Thymus (tissue), 11 donors: ENCODE measurements at regions not wholly inside any gene's neighbourhood (a gene's known extent, or its start where the extent isn't known, plus 50 kb on each side); places are given as distances from the start of the nearest gene placed in this dataset.
"Not testable (repeated sequence)": the region's sequence is repeated elsewhere in the genome, so short reads cannot be mapped to it uniquely, and the experiment has no call there.

Source experiments
- DNase-seq, 9 donors: peaks; one replicate each; pipeline ENCODE4 v3.0.0-alpha.2; 2013; ENCODE audit warnings: low spot score in 9 of 9, low read depth in 6 of 9, missing footprints in 1 of 9
- H3K27ac ChIP-seq, 2 donors: one replicate each; pipeline ENCODE4 v1.5.1; 2013; ENCODE audit warnings: control low read depth in 1 of 2, low read depth in 1 of 2, low read length in 1 of 2, mild to moderate bottlenecking in 1 of 2, moderate library complexity in 1 of 2
- H3K27me3 ChIP-seq, 2 donors: one replicate each; pipeline ENCODE4 v1.5.1; 2013; ENCODE audit warnings: low read length in 1 of 2; ENCODE audit not compliant: control insufficient read depth in 2 of 2, insufficient read depth in 1 of 2
- H3K36me3 ChIP-seq, 2 donors: one replicate each; pipeline ENCODE4 v1.5.1; 2013; ENCODE audit warnings: low read length in 1 of 2, mild to moderate bottlenecking in 1 of 2, moderate library complexity in 1 of 2; ENCODE audit not compliant: control insufficient read depth in 2 of 2, insufficient read depth in 2 of 2
- H3K4me1 ChIP-seq, 2 donors: one replicate each; pipeline ENCODE4 v1.5.1; 2013; ENCODE audit warnings: low read length in 2 of 2; ENCODE audit not compliant: control insufficient read depth in 2 of 2, insufficient read depth in 2 of 2
- H3K4me3 ChIP-seq, 2 donors: one replicate each; pipeline ENCODE4 v1.5.1; 2013; ENCODE audit warnings: low read length in 2 of 2, control low read depth in 1 of 2, mild to moderate bottlenecking in 1 of 2
- H3K9me3 ChIP-seq, 2 donors: one replicate each; pipeline ENCODE4 v1.5.1; 2013; ENCODE audit warnings: low read length in 1 of 2, mild to moderate bottlenecking in 1 of 2; ENCODE audit not compliant: control insufficient read depth in 2 of 2, insufficient read depth in 1 of 2
- WGBS: extraction: QIAGEN DNeasy Blood & Tissue Kit; methylation state at CpG from one replicate; pipeline ENCODE4 v1.1.7; 2013; 5-methylcytosine and 5-hydroxymethylcytosine counted together
- donor health status: healthy.

DNA sequence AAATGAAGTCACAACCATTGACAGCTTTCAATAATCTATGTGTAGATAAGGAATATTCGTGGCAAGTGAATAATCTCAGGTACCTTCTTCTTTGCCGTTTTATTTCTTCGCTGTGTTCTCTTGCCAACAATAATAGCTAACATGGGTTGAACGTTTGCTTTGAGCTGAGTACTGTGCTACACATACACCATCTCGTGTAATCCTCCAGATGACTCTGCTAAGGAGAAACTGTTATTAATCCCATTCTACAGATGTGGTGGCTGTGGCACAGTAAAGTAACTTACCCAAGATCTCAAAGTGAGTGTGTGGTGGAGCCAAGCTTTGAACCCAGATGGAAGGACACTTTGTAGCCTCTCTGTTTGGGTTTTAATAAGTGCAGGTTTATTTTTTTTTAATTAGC lies 179.7 kb downstream of the C9orf152 start:
- no peaks in the 10 kb centered on the region for H3K36me3 ChIP-seq
- WGBS, result 82% methylated on average over 5 of the region's 5 CpGs
- H3K4me3 ChIP-seq, result no peak overlapping the region
- H3K4me1 ChIP-seq, result peaks cover 13 to 27% of the 10 kb centered on the region in 2 donors
- H3K9me3 ChIP-seq, result no peaks in the 10 kb centered on the region
- no peak for DNase-seq
- no peaks in the 10 kb centered on the region for H3K27me3 ChIP-seq
- H3K27ac ChIP-seq, result no peak overlapping the region

DNA sequence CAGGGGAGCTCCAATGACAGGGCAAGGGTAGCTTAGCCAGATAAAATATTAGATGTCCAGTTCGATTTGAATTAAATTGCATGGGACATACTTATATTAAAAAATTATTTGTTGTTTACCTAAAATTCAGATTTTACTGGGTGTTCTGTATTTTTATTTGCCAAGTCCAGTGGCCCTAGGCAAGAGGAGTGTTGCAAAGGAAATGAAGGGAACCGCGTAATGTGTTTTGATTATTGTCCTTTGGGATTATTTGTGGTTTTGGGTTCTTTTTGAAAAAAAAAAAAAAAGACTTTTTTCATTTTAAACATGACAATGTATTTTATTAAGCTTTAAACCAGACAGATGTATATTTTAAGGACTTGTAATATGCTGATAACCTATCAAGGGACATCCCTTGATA lies 179.3 kb downstream of the C9orf152 start:
- WGBS, result 96% methylated on average over 3 of the region's 3 CpGs
- Histone ChIP-seq H3K9me3 (no peaks in the 10 kb centered on the region), H3K36me3 (no peaks in the 10 kb centered on the region), H3K27ac (no peak overlapping the region), H3K27me3 (no peaks in the 10 kb centered on the region), H3K4me3 (no peak overlapping the region), H3K4me1 (peaks cover 13 to 27% of the 10 kb centered on the region in 2 donors)
- DNase-seq, result no peak

DNA sequence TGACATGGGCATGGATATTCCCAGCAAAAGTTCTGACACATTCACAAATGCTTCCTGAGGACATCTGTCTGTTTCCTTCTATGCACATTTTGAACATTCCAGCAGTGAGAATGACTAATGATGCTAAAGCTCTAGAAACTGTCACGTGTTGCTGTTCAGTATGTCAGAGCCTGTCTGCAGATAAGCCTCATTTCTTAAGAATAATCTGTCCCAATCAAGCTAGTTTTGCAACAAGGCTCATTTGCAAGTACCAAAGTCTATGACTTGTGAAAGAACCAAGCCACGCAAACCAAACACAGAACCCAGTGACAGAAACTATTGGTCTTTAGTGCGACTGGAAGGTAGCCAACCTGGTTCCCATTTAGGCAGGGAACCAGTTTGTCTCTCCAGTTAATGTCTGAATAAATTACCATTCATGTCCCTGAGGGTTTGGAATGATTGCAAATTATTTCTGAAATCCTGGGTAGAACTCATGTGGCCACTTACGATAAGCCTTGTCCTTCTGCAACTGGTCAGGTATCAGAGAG lies 178.5 kb downstream of the C9orf152 start:
- no peak overlapping the region for H3K27ac ChIP-seq
- no peaks in the 10 kb centered on the region for H3K36me3 ChIP-seq
- H3K9me3 ChIP-seq, result no peaks in the 10 kb centered on the region
- H3K4me1 ChIP-seq, result peaks cover 13 to 27% of the 10 kb centered on the region in 2 donors
- no peaks in the 10 kb centered on the region for H3K27me3 ChIP-seq
- H3K4me3 ChIP-seq, result no peak overlapping the region
- peak in 1 of 9 donors; percentile 33 for DNase-seq
- 90% methylated on average over 4 of the region's 4 CpGs for WGBS

DNA sequence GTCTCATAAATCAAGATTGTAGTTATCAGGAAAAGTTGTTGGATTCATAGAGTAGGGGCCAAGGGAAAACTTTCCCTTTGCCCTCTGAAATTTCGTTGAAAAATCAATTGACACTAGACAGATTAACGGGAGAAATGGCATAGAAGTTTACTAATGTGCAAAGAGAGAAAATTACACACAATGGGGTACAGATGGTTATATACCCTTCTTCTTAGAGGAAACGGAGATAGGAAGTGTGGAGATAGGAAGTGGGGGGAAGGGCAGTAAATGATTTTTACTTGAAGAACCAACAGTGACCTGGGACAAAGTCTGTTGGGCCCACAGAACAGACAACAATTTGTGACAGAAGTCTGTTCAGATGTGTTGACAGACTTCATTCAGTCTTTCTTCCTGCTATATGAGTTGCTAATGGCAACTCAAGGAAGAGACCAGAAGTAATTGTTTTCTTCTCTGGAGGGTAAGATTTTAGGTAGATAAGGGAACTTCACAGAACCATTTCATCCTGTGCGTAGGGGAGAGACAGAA lies 177.9 kb downstream of the C9orf152 start:
- no peaks in the 10 kb centered on the region for H3K36me3 ChIP-seq
- H3K4me1 ChIP-seq, result peaks cover 13 to 27% of the 10 kb centered on the region in 2 donors
- no peaks in the 10 kb centered on the region for H3K27me3 ChIP-seq
- H3K9me3 ChIP-seq, result no peaks in the 10 kb centered on the region
- peak in 4 of 9 donors; percentile 29 to 69 (median 36) for DNase-seq
- H3K4me3 ChIP-seq, result no peak overlapping the region
- WGBS, result 54% methylated on average over 4 of the region's 4 CpGs
- peak overlapping the region in 1 of 2 donors; percentile 2 for H3K27ac ChIP-seq

DNA sequence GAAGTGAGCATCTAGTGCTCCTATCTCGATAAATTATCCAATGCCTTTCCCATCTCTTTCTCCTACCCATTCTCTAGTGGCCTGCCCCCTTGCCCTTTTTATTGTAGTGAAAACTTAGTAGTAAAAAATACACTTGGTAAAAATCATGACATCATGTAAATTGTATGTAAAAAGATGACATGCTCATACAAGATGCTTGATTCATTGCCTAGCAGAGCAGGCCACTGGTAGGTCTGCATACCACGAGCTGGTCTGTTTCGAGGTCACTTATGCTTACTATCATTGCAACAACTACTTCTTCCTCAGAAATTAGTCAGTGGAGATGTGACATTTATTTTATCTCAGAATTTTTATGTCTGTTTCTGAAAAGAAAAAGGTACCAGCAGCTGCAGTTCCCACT lies 177.3 kb downstream of the C9orf152 start:
- no peak overlapping the region for H3K27ac ChIP-seq
- 97% methylated on average over 3 of the region's 3 CpGs for WGBS
- H3K27me3 ChIP-seq, result no peaks in the 10 kb centered on the region
- H3K9me3 ChIP-seq, result no peaks in the 10 kb centered on the region
- peaks cover 13 to 27% of the 10 kb centered on the region in 2 donors for H3K4me1 ChIP-seq
- DNase-seq, result no peak
- H3K4me3 ChIP-seq, result no peak overlapping the region
- no peaks in the 10 kb centered on the region for H3K36me3 ChIP-seq

DNA sequence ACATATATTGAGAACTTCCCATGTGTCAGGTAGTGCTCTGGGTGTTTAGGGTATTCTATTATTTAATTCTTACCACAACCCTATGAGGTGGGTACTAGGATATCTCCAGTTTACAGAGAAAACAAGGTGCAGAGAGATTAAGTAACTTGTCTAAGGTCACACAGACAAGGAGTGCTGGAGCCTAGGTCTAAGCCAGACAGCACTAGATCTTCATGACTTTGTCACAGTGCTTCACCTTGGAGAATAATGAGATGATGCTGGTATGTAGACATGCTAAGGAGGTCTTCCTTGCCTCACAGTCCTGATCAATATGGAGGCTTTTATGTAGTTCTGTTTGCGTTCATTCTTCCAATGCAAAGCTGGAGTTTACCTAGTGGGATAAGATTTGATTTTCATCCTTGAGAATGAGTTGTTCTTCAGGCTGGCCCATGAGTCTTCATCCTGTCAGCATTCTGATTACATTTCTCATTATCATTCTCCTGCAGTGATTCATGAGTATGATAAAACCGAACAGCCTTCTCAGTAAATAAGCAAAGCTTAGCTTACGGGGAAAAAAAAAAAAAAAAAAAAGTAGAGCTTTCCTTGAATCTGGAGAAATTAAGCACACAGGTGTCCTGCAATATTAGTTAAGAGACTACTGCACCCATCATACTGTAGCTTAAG lies 176.3 kb downstream of the C9orf152 start:
- H3K4me3 ChIP-seq, result no peak overlapping the region
- no peak for DNase-seq
- WGBS, result 98% methylated on average over 3 of the region's 3 CpGs
- H3K4me1 ChIP-seq, result peaks cover 13 to 26% of the 10 kb centered on the region in 2 donors
- no peaks in the 10 kb centered on the region for H3K27me3 ChIP-seq
- H3K9me3 ChIP-seq, result peaks cover 0 to 3% of the 10 kb centered on the region in 2 donors
- H3K27ac ChIP-seq, result no peak overlapping the region
- no peaks in the 10 kb centered on the region for H3K36me3 ChIP-seq

DNA sequence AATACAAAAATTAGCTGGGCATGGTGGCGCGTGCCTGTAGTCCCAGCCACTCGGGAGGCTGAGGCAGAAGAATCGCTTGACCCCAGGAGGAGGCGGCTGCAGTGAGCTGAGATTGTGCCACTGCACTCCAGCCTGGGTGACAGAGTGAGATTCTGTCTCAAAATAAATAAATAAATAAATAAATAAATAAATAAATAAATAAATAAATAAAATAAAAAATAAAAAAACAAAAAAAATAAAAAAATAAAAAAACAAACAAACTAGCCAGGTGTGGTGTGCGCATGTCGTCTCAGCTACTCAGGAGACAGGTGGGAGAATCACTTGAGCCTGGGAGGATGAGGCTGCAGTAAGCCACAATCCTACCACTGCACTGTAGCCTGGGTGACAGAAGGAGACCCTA lies 175.4 kb downstream of the C9orf152 start:
- over 99% methylated on average over 7 of the region's 7 CpGs for WGBS
- not testable (repeated sequence) for H3K36me3 ChIP-seq, H3K4me3 ChIP-seq, H3K27ac ChIP-seq, H3K9me3 ChIP-seq, H3K27me3 ChIP-seq, DNase-seq
- peaks cover 13 to 20% of the 10 kb centered on the region in 2 donors for H3K4me1 ChIP-seq

DNA sequence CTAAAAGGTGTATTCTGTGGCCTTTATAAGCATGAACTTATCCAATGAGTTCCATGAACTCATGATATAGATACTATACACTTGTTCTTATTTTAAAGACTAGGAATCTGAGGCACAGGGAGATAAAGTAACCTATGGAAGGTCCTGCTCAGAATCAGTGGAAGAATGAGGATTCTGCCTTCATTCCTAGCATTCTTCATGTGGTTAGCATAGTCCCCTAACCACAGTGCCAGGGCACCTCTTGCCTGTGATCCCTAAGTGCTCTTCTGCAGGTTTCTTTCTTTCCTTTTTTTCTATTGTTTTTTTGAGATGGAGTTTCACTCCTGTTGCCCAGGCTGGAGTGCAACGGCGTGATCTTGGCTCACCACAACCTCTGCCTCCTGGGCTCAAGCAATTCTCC lies 174.1 kb downstream of the C9orf152 start:
- WGBS, result 97% methylated on average over 2 of the region's 2 CpGs
- no peak overlapping the region for H3K4me3 ChIP-seq
- H3K4me1 ChIP-seq, result peaks cover 13 to 17% of the 10 kb centered on the region in 2 donors
- H3K27me3 ChIP-seq, result no peaks in the 10 kb centered on the region
- peaks cover 0 to 3% of the 10 kb centered on the region in 2 donors for H3K9me3 ChIP-seq
- H3K36me3 ChIP-seq, result no peaks in the 10 kb centered on the region
- H3K27ac ChIP-seq, result no peak overlapping the region
- DNase-seq, result no peak

DNA sequence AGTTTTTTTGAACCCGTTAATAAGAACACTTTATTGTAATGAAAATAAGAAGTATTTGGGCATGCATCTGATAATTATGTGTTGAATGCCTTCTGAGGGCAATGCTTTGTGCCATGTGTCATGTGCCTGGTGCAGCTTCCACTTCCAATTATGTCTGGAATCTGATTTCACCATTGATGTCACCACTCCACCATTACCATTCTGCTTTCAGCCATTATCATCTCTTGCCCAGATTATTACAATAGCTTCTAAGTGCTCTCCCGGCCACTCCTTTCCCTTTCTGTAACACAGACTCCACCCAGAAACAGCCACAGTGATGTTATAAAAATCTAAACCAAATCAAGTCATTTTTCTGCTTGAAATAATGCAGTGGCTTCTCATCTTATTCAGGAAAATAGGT lies 171.7 kb downstream of the C9orf152 start:
- H3K27me3 ChIP-seq, result no peaks in the 10 kb centered on the region
- H3K36me3 ChIP-seq, result no peaks in the 10 kb centered on the region
- H3K4me1 ChIP-seq, result no peaks in the 10 kb centered on the region
- WGBS, result 98% methylated on average over 2 of the region's 2 CpGs
- peaks cover 0 to 3% of the 10 kb centered on the region in 2 donors for H3K9me3 ChIP-seq
- no peak overlapping the region for H3K4me3 ChIP-seq
- H3K27ac ChIP-seq, result no peak overlapping the region
- DNase-seq, result no peak
